HepG2 (cell line): ENCODE measurements at regions not wholly inside any gene's neighbourhood (a gene's known extent, or its start where the extent isn't known, plus 50 kb on each side); places are given as distances from the start of the nearest gene placed in this dataset.

ENCODE experiments used
- ATF7 ChIP-seq, 2 experiments: fragments of 450-650 bp in 1 of 2; sonication (generic) in 1 of 2; formaldehyde crosslinking in 1 of 2; IDR thresholded peaks; 2 replicates each; pipeline versions ENCODE4 v1.4.0 to v1.6.1; 2016 to 2020; ENCODE audit warnings: antibody characterized with exemption in 1 of 2, mild to moderate bottlenecking in 1 of 2, missing genetic modification reagents in 1 of 2
- CCAR2 ChIP-seq: fragments of 200-400 bp; formaldehyde crosslinking; optimal IDR thresholded peaks from 2 replicates; pipeline ENCODE3; 2018; ENCODE audit warnings: low read depth, mild to moderate bottlenecking, low read length, moderate library complexity
- MAFK ChIP-seq, 2 experiments: IDR thresholded peaks in 1 of 2; conservative IDR thresholded peaks in 1 of 2; 2 replicates each; pipeline ENCODE4 v1.6.1; 2011; ENCODE audit warnings: improper control_type of control experiment in 2 of 2, low read length in 2 of 2
- RAD51 ChIP-seq: fragments of 450-650 bp; IDR thresholded peaks from 2 replicates; pipeline ENCODE4 v1.6.1; 2016; ENCODE audit warnings: borderline replicate concordance
- RBM22 ChIP-seq: fragments of 200-400 bp; formaldehyde crosslinking; optimal IDR thresholded peaks from 2 replicates; pipeline ENCODE3; 2017; ENCODE audit warnings: mild to moderate bottlenecking, low read length, moderate library complexity
- SIX4 ChIP-seq: sonication (generic); formaldehyde crosslinking; IDR thresholded peaks from 2 replicates; pipeline ENCODE4 v1.4.0; 2020; ENCODE audit warnings: missing genetic modification reagents
- U2AF1 ChIP-seq: fragments of 200-400 bp; formaldehyde crosslinking; optimal IDR thresholded peaks from 2 replicates; pipeline ENCODE3; 2017; ENCODE audit warnings: mild to moderate bottlenecking, low read depth, low read length
- ZBTB7A ChIP-seq: sonication (generic); formaldehyde crosslinking; IDR thresholded peaks from 2 replicates; pipeline ENCODE4 v1.8.0; 2022; ENCODE audit warnings: mild to moderate bottlenecking, missing genetic modification reagents
- ZFP36L1 ChIP-seq: sonication (generic); formaldehyde crosslinking; IDR thresholded peaks from 2 replicates; pipeline ENCODE4 v1.8.0; 2022; ENCODE audit warnings: mild to moderate bottlenecking, missing genetic modification reagents, moderate library complexity
- ZKSCAN1 ChIP-seq: fragments of 150-350 bp; IDR thresholded peaks from 2 replicates; pipeline ENCODE4 v1.6.1; 2014; ENCODE audit warnings: low read length
- ZNF329 ChIP-seq: sonication (generic); formaldehyde crosslinking; IDR thresholded peaks from 2 replicates; pipeline ENCODE4 v1.9.0; 2021; ENCODE audit warnings: low read depth, mild to moderate bottlenecking, missing genetic modification reagents
- ZNF737 ChIP-seq: sonication (generic); formaldehyde crosslinking; IDR thresholded peaks from 2 replicates; pipeline ENCODE4 v1.5.0; 2020; ENCODE audit warnings: missing genetic modification reagents, mild to moderate bottlenecking, borderline replicate concordance
- ZNF75D ChIP-seq: sonication (generic); formaldehyde crosslinking; IDR thresholded peaks from 2 replicates; pipeline ENCODE4 v1.8.1; 2023; ENCODE audit warnings: missing genetic modification reagents, mild to moderate bottlenecking, borderline replicate concordance
- TF ChIP-seq, protein P1 (sequence below), 2 experiments: IDR thresholded peaks; 2 replicates each; pipeline ENCODE4 v1.6.1; 2011 to 2012; ENCODE audit warnings: low read length in 2 of 2, borderline replicate concordance in 1 of 2, low read depth in 1 of 2, mild to moderate bottlenecking in 1 of 2, moderate library complexity in 1 of 2
- TF ChIP-seq, protein P2 (sequence below): sonication (generic); formaldehyde crosslinking; IDR thresholded peaks from 2 replicates; pipeline ENCODE4 v1.4.0; 2020; ENCODE audit warnings: missing genetic modification reagents, mild to moderate bottlenecking, borderline replicate concordance
- TF ChIP-seq, protein P3 (sequence below): sonication (generic); formaldehyde crosslinking; IDR thresholded peaks from 2 replicates; pipeline ENCODE4 v1.9.0; 2021; ENCODE audit warnings: mild to moderate bottlenecking, missing genetic modification reagents

DNA sequence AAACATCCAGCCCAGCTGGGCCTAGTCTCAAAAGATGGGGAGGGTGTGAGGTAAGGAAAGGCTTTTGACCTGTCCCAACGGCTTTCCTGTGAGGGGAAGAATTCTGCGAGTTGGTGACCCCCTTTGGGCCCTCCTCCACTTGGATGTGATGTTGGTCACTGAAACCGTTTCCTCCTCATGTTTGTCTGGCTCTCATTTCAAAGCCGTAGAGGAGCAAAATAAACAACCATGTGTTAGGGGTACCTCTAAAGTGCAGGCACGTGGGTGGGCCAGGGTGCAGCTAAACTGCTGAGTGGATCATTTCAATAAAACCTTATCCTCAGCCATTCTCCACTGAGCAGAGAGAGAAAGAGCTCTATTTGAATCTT, 84.3 kb upstream of the MELK start (continued):
- TF ChIP-seq, protein P1, sequence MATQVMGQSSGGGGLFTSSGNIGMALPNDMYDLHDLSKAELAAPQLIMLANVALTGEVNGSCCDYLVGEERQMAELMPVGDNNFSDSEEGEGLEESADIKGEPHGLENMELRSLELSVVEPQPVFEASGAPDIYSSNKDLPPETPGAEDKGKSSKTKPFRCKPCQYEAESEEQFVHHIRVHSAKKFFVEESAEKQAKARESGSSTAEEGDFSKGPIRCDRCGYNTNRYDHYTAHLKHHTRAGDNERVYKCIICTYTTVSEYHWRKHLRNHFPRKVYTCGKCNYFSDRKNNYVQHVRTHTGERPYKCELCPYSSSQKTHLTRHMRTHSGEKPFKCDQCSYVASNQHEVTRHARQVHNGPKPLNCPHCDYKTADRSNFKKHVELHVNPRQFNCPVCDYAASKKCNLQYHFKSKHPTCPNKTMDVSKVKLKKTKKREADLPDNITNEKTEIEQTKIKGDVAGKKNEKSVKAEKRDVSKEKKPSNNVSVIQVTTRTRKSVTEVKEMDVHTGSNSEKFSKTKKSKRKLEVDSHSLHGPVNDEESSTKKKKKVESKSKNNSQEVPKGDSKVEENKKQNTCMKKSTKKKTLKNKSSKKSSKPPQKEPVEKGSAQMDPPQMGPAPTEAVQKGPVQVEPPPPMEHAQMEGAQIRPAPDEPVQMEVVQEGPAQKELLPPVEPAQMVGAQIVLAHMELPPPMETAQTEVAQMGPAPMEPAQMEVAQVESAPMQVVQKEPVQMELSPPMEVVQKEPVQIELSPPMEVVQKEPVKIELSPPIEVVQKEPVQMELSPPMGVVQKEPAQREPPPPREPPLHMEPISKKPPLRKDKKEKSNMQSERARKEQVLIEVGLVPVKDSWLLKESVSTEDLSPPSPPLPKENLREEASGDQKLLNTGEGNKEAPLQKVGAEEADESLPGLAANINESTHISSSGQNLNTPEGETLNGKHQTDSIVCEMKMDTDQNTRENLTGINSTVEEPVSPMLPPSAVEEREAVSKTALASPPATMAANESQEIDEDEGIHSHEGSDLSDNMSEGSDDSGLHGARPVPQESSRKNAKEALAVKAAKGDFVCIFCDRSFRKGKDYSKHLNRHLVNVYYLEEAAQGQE (IDR thresholded peaks at IDR 0.05; ENCODE audit: borderline replicate concordance in 1 of 2, low read depth in 1 of 2, low read length in 2 of 2) = no peak
- TF ChIP-seq RBM22 (no peak), RAD51 (no peak), ZNF329 (no peak), ZNF75D (CRISPR knock-in tag) (no peak), SIX4 (peak; percentile 58; the same call in 1 of the 2 replicates), ZKSCAN1 (no peak), U2AF1 (no peak), ZNF737 (no peak), MAFK (conservative IDR thresholded peaks at IDR 0.05 in 1 of 2, IDR thresholded peaks at IDR 0.05 in 1 of 2; ENCODE audit: low read length in 2 of 2) (peak; percentile 63 to 66; a peak in 3 of 4 replicates), ATF7 (IDR thresholded peaks at IDR 0.05) (no peak), ATF7 (CRISPR knock-in tag; IDR thresholded peaks at IDR 0.05) (no peak), ZFP36L1 (CRISPR knock-in tag) (0 out of 2 replicates have a peak, but pooled peaks have one; percentile 17), ZBTB7A (no peak), CCAR2 (no peak)
- TF ChIP-seq, protein P2, sequence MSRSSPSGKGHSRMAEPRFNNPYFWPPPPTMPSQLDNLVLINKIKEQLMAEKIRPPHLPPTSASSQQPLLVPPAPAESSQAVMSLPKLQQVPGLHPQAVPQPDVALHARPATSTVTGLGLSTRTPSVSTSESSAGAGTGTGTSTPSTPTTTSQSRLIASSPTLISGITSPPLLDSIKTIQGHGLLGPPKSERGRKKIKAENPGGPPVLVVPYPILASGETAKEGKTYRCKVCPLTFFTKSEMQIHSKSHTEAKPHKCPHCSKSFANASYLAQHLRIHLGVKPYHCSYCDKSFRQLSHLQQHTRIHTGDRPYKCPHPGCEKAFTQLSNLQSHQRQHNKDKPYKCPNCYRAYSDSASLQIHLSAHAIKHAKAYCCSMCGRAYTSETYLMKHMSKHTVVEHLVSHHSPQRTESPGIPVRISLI (CRISPR knock-in tag) = no peak
- TF ChIP-seq, protein P3, sequence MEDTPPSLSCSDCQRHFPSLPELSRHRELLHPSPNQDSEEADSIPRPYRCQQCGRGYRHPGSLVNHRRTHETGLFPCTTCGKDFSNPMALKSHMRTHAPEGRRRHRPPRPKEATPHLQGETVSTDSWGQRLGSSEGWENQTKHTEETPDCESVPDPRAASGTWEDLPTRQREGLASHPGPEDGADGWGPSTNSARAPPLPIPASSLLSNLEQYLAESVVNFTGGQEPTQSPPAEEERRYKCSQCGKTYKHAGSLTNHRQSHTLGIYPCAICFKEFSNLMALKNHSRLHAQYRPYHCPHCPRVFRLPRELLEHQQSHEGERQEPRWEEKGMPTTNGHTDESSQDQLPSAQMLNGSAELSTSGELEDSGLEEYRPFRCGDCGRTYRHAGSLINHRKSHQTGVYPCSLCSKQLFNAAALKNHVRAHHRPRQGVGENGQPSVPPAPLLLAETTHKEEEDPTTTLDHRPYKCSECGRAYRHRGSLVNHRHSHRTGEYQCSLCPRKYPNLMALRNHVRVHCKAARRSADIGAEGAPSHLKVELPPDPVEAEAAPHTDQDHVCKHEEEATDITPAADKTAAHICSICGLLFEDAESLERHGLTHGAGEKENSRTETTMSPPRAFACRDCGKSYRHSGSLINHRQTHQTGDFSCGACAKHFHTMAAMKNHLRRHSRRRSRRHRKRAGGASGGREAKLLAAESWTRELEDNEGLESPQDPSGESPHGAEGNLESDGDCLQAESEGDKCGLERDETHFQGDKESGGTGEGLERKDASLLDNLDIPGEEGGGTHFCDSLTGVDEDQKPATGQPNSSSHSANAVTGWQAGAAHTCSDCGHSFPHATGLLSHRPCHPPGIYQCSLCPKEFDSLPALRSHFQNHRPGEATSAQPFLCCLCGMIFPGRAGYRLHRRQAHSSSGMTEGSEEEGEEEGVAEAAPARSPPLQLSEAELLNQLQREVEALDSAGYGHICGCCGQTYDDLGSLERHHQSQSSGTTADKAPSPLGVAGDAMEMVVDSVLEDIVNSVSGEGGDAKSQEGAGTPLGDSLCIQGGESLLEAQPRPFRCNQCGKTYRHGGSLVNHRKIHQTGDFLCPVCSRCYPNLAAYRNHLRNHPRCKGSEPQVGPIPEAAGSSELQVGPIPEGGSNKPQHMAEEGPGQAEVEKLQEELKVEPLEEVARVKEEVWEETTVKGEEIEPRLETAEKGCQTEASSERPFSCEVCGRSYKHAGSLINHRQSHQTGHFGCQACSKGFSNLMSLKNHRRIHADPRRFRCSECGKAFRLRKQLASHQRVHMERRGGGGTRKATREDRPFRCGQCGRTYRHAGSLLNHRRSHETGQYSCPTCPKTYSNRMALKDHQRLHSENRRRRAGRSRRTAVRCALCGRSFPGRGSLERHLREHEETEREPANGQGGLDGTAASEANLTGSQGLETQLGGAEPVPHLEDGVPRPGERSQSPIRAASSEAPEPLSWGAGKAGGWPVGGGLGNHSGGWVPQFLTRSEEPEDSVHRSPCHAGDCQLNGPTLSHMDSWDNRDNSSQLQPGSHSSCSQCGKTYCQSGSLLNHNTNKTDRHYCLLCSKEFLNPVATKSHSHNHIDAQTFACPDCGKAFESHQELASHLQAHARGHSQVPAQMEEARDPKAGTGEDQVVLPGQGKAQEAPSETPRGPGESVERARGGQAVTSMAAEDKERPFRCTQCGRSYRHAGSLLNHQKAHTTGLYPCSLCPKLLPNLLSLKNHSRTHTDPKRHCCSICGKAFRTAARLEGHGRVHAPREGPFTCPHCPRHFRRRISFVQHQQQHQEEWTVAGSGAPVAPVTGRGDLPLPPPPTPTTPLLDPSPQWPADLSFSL (CRISPR knock-in tag) = no peak
